ENCODE measurements at regions not wholly inside any gene's neighbourhood (a gene's known extent, or its start where the extent isn't known, plus 50 kb on each side); places are given as distances from the start of the nearest gene placed in this dataset.

DNA sequence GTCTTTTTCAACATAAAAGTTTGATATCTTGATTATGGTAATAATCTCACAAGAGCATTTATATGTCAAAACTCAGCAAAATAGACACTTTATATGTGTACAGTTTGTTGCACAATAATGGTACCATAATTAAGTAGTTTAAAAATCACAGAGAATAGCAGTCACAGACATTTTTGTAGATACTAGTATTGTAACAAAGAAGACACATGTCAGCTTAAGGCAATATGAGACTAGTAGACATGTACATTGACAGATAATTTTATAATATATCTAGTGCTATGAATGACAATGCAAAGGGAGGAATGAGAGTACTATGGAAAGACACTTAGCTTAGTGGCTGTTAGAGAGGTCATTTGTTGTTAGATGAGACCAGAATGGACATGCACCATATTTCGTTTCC, 1490.6 kb upstream of the CDH6 start:
- DNase-seq (ENCODE audit: low read depth) = no peak

DNA sequence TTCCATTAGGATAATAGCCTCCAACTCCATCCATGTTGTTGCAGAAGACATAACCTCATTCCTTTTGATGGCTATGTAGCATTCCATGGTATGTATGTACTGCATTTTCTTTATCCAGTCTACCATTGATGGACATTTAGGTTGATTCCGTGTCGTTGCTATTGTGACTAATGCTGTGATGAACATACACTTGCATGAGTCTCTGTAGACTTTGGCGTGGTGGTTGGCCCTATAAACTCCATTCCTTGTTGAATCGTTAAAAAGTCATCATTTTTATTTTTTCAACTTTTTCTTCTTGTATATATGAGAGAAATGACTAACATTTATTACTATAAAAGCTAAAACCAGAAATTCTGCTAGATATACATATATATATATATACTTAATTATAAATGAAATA, 1491.9 kb upstream of the CDH6 start:
- DNase-seq (ENCODE audit: low read depth) = no peak

DNA sequence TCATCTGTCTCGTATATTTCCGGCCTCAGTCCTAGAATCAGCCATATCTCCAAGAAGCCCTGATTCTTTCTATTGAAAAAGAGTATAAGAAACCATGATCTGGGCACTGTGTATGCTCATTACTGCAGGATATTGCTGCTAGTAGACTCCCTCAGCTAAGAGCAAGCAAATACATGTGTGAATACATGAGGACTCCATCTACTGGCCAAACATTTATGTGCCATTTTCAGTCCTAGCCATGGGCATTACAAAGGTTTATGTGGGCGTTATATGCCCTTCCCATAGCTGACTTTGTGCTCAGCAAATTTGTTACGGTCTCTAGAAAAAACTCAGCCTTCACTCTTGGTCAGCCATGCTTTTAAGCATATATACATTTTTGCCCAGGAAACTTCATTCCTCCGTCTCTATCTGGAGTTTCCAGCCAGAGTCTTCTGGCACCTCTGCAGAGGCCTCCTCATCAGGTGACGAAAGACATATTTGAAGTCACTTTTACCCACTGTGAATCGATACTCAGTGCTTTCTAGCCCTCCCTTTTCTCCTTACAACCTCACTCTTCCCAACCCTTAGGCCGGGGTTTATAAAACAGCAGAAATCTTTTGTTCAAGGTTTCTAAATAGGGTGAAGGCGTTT, 1495.6 kb upstream of the CDH6 start:
- peak; percentile 0 for DNase-seq (ENCODE audit: low read depth)

DNA sequence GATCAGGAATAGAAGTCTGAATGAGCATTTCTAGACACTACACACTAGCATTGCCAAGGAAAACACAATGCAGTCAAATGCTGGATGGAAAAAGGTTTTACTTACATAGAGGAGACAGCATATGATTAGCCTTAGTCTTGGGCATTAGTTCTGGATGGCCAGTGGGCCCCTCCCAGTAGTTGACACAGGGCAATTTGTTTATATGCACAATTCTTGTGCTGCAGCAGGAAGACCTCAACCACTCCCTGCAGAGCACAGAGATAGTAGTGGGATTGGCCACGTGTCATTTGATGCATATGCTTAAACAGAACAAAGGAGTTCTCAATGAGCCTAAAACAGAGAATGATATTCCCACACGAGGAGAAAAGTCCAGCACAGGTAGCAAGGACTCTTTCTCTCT, 1496.2 kb upstream of the CDH6 start:
- DNase-seq (ENCODE audit: low read depth) = no peak

DNA sequence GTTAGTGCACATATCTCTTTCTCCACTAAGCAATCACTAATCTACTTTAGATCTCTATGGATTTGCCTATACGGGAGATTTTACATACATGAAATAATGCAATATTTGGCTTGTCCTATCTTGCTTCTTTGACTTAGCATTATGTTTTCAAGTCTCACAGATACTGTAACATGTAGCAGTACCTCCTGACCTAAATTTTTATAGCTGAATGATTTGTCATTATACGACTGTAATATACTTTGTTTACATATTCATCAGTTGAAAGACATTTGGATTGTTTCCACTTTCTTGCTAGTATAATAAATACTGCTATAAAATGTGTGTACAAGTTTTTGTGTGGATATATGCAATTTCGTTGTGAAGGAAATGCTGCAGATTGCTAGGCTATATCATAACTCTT, 1520.8 kb upstream of the CDH6 start:
- no peak for DNase-seq (ENCODE audit: low read depth)

DNA sequence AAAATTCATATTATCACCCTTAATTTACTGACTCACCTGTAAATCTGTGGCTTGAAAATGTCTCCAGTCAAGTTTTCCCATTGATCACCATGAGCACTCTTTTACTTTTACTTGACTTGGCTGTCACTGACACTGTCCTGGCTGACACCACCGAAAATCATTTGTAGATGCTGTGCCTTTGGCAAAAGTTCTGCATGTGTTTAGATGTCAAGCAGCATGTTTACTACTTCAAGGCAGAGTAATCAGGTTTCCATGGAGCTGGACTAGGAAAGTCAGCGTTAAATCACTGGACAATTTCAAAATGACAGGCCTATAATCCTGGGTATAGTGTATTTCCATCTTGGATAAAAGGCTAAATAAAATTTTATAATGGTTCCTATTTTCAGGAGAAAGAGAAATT, 1530.6 kb upstream of the CDH6 start:
- no peak for DNase-seq (ENCODE audit: low read depth)

DNA sequence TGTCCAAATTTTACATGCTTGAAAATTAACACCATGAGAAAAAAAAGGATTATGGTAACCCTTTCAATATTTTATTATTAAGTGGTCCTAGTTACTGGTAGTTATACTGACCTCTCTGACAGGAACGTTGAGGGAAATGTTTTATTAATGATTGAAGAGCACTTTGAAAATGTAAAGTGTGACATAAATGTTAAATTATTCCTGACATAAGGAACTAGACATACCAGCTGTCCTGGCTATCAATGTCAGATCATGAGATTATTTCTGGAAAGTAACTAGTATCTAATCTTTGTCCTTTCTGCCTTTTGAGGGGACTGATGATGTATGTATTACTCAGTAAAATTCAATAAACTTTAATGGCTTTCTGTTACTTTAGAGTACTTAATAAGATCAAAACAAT, 1538.5 kb upstream of the CDH6 start:
- DNase-seq (ENCODE audit: low read depth) = no peak

DNA sequence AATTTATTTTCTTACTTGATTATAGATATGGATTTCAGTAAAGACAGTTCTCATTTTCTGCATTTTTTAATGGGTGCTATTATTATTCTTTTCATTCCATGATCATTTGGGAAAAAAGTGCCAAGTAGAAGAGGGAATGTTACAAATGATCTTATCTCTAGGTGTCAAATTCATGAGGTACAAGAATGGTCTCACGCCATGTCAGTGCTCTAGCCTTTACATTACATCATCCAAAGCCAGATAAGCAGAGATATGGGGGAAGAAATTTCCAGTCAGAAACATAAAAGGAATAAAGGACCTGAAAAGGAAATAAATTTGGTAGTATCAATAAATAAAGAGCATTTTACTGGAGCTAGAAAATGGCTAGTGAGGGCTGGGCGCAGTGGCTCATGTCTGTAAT, 1544.2 kb upstream of the CDH6 start:
- DNase-seq (ENCODE audit: low read depth) = no peak

DNA sequence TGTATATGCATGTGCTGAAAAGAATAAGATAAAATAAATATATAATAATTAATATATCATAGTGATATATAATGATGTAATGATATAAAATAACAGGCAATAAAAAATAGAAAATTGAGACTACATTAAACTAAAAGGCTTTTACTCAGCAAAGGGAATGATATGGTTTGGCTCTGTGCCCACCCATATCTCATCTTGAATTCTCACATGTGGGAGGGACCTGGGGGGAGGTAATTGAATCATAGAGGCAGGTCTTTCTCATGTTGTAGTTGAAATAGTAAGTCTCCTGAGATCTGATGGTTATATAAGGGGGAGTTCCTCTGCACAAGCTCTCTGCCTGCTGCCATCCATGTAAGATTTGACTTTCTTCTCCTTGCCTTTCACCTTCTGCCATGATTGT, 1550.9 kb upstream of the CDH6 start:
- DNase-seq (ENCODE audit: low read depth) = no peak

DNA sequence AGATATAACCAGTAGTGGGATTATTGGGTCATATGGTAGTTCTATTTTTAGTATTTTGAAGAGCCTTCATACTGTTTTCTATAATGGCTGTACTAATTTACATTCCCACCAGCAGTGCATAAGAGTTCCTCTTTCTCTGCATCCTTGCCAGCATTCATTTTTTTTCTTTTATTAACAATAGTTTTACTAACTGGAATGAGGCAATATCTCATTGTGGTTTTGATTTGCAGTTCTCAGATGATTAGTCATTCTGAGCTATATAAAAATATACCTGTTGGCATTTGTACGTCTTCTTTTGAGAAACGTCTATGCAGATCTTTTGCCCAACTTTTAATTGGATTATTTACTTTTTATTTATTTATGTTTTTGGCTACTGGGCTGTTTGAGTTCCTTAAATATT, 1579.3 kb upstream of the CDH6 start:
- no peak for DNase-seq (ENCODE audit: low read depth)

DNA sequence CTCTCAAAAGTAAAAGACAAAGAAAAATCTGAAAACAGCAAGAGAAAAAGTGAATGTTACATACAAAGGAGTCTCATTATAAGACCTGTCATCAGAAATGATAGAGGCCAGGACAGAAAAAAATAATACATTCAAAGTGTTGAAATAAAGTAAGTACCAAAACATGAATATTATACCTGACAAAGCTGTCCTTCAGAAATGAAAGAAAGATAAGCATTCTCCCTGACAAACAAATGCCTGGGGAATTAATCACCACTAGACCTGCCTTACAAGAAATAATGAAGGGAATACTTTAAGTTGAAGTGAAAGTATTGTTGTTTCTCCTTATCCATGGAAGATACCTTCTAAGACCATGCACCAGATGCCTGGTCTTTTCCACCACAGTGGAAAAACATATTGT, 1605.2 kb upstream of the CDH6 start:
- no peak for DNase-seq (ENCODE audit: low read depth)

DNA sequence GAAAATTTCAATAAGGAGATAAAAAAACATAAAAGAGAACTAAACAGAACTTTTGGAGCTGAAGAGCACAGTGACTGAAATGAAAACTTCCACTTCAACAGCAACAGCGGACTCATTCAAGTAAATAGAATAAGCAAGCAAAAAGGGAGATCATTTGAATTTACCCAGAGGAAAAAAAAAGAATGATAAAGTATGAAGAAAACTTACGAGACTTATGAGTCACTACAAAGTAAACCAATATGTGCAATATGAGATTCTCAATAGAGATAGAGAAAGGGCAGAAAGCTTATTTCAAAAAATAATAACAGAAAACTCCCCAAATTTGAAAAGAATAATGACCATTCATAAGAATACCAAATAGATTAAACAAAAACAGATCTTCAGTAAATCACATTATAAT, 1605.7 kb upstream of the CDH6 start:
- no peak for DNase-seq (ENCODE audit: low read depth)

DNA sequence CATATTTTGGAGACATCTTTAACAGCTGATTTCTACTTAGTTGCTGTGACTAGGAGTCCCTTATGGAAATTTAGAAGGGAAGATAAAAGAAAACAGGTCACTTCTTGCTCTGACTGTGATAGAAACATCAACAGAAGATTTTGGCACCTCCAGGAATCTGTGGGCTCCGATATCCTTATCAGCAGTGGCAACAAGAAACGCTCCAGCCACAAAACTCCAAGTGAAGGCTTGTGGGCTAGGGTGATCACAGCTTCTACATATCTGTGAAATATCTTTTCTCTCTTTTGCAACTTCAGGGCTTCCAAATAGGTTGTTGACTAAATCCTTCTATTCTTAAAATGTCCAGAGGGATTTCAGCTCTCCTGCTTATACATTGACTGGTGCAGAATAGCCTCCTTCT, 1625.5 kb upstream of the CDH6 start:
- no peak for DNase-seq (ENCODE audit: low read depth)

DNA sequence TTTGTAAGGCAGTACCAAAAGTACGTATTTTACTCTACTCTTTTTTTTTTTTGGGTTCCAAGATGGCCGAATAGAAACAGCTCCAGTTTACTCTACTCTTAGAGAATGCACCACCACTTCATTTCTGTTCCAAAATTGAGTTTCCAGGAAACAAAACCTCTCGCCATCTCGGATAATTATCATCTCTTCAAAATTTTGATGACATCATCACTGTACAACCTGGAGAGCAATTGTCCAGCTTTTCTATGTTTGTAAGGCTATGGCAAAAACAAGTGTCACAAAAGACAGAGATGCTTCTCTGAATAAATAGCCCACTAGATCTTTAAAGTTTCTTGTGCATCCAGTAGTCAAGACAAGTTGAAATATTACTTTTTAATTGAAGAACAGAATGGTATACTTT, 1631.9 kb upstream of the CDH6 start:
- DNase-seq (ENCODE audit: low read depth) = no peak

DNA sequence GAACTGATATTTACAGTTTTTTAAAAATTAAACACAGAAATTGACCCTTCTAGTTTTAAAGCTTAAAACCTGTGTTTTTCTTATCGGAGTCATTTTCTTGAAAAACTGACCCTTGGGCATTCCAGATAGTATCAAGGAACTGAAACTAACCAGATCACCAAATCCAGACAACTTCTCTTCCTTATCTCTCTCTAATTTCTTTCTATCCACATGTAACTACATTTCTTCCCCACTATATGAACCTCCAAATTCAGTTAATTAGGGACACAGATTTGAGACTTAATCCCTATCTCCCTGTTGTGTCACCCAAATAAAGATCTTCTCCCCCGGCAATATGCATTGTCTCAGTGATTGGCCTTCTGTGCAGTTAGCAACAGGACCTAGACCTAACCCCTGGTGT, 1643.0 kb upstream of the CDH6 start:
- DNase-seq (ENCODE audit: low read depth) = no peak

DNA sequence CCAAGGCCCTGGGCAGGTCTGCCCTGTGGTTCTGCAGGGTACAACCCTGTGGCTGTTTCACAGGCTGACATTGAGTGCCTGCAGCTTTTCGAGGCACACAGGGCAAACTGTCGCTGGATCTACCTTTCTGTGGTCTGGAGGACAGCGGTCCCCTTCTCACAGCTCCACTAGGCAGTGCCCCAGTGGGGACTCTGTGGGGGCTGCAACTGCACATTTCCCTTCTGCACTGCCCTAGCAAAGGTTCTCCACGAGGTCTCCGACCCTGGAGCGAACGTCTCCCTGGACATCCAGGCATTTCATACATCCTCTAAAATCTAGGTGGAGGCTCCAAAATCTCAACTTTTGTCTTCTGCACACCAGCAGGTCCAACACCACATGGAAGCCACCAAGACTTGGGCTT, 1645.2 kb upstream of the CDH6 start:
- no peak for DNase-seq (ENCODE audit: low read depth)

DNA sequence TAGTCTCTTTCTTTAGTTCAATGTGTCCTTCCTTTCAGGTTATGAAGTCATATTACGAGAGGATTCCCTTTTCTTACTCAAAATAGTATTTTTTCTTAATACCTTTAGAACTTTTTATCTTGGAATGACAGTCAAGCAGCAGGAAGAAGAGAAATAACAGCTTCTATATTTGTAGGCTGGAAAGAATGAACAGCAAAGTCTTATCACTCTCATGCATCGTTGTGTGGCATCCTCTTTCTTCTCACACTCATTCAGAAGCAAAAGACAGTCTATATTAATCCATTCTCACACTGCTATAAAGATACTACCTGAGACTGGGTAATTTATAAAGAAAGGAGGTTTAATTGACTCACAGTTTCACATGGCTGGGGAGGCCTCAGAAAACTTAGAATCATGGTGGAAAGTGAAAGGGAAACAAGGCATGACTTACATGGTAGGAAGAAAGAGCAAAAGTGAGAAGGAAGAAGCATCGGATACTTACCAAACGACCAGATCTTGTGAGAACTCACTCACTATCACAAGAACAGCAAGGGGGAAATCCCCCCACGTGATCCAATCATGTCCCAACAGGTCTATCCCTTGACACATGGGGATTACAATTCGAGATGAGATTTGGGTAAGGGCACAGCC, 1646.1 kb upstream of the CDH6 start:
- DNase-seq (ENCODE audit: low read depth) = no peak

DNA sequence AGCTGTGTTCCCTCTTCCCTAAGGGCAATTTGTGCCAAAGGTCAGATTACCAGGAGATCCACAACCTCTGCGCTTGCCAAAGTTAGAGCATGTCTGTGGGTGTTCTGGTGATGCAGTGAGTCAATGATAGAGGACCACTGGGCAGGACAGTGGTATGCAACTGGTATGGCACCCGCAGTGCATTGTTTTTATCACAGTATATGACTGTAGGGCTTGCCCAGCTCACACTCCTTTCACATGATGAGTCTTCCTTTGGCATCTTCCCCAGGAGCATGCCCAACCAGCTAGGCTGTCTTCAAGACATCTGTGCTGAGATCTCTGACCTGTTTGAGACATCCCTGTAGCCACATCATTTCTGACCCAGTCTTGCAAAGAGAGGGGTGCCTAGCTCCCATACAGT, 1650.0 kb upstream of the CDH6 start:
- DNase-seq (ENCODE audit: low read depth) = no peak

DNA sequence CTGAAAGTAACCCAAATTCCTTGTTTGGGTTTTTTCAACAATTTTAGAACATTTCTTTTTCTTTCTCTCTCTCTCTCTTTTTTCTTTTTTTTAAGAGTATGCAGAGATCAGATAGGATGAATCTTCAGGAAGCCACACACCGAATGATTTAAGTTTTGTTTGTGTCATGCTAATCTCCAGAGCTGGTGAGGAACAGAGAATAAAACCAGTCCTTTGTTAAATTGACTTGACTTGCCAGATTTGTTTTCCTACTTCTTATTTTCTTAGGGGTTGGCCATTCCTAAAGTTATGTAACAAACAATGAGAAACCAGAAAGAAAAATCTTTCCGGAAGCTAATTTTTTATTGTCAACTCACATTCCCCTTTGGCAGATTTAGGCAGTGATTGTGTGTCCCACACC, 1669.3 kb upstream of the CDH6 start:
- no peak for DNase-seq (ENCODE audit: low read depth)

DNA sequence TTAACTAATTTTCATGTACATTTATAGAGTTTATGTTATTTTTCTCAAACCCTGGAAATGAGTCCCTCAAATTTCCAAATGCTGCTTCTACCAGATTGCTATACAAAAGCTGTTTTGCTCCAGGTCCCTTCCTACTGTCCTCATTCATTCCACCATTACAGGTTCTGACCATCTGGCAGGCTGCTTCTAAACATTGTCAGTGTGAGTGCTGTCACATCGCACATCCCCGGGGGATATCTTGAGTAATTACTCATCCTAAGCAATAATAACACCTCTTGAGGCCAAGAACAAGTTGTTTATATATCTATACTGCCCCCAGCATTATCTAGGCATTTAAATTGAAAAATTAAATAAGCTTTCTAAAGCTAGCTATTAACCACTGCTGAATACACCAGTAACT, 1675.3 kb upstream of the CDH6 start:
- no peak for DNase-seq (ENCODE audit: low read depth)

DNA sequence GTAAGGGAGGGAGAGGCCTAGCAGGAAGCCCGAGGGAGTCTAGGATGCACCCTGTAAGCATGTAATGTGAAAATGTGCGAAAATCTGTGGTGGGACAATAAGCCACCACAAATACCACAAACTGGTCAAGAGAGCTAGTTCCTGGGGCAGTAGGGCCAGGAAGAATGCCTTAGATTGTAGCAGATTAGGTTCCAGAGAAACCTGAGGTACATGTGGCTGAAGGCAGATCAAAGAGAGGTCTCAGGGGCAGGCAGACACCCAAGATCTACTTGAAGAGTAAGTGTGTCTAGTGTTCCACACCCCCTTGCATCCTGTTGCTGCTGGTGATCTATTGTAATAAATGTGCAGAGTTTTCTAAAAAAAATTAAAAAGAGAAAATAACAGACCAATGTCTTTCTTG, 1677.3 kb upstream of the CDH6 start:
- no peak for DNase-seq (ENCODE audit: low read depth)

DNA sequence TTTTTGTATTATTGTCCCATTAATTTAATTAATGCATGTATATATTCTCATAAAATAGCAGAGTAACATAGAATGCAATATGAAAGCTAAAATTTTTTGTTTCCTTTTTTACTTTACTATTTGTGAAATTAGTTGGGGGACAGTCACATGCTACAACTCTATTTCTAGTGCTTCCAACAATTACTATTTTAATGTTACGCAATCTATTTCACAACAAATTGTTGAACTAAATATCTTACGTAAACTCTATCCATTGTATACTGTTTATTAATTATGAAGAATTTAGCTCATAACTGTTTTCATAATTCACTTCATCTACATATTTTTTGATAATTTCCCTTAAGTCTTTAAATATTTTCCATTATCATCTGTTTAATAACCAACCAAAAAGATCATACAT, 1685.4 kb upstream of the CDH6 start:
- no peak for DNase-seq (ENCODE audit: low read depth)

DNA sequence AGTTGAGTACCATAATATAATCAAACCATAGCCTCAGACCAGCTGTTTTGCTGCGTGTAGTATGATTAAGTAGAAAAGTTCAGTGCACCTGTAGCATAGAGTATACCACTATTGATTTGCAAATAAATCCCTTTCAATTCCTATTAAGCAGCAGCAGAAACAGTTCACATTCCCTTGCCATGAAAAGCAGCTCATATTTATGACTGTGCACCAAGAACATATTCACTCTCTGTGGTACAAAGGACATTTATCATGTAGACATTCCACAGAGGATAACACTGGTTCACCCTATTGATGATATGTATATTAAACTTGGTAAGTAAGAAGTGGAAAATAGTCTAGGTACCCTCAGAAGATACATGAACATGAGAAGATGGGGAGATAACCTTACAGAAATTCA, 1689.1 kb upstream of the CDH6 start:
- no peak for DNase-seq (ENCODE audit: low read depth)

DNA sequence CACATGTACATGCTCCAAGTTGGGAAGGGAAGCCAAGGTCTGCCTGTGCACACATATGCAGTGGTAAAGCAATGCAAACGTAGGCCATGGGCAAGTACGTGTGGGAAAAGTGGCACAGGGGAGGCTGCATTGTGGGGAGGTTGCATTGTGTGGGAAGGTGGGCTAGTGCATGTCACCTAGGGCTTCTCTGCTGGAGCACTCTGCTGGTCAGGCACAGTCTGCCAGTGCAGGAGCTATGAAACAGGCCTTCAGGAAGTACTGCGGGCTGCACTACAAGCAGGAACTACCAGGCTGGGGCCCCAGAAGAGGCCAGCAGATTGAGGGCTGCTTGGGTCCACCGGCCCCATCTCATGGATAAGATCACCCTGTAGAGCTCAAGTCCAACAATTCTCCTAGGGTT, 1694.6 kb upstream of the CDH6 start:
- no peak for DNase-seq (ENCODE audit: low read depth)
